ENCODE measurements at regions not wholly inside any gene's neighbourhood (a gene's known extent, or its start where the extent isn't known, plus 50 kb on each side); places are given as distances from the start of the nearest gene placed in this dataset.
"Not testable (repeated sequence)": the region's sequence is repeated elsewhere in the genome, so short reads cannot be mapped to it uniquely, and the experiment has no call there.

DNA sequence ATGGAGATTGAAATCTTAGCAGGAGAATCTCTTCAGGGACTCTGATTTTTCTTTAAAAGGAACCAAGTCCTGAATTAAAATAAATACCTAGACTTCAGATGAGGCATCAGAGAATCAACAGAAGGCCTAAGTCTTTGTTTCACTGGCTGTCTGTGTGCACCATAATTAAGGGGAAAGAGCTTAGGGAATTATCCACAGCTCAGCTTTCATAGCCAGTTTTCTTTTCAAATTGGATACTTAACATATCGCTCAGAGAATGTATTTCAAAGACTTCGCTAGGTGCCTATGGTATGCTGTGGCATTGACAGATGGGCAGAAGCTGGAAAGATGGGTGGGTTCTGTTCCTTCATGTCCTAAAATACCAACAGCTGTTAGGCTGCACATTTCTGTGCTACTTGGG, 325.8 kb downstream of the TMEM38B start:
- in situ Hi-C loops (cut with HindIII; ENCODE audit: low pct_ligation_motif_present, low pct_unique_long_range_greater_than_20kb, low sequenced_read_pairs) = no loop called here
- no peak for DNase-seq

DNA sequence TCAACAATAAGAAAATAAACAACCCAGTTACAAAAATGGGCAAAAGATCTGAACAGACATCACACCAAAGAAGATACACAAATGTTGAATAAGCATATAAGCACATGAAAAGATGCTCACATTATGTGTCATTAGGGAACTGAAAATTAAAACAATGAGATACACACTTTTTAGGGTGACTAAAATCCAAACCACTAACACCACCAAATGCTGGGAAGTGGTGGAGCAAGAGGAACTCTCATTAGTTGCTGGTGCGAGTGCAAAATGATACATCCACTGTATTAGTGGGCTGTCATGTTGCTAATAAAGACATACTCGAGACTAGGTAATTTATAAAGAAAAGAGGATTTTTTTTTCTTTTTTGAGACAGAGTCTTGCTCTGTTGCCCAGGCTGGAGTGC, 329.1 kb downstream of the TMEM38B start:
- in situ Hi-C loops (cut with HindIII; ENCODE audit: low pct_ligation_motif_present, low pct_unique_long_range_greater_than_20kb, low sequenced_read_pairs) = no loop called here
- no peak for DNase-seq

DNA sequence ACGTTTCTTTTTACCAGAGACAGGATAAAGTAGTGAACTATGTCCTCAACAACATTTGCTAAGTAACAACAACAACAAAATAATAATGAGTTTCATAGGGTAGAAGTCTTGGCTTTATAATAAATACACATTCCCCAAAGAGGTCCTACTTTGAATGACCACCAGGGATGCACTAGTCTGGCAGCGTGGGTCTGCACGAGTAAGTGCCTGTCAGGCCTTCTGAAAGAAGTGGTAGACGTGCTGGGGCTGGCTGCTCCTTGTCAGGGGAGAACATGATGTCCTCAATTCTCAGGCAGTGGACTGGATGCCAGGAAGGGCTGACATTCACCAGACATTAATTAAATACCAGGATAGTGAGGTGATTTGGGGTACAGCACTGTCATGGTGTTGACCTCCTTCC, 331.1 kb downstream of the TMEM38B start:
- no peak for DNase-seq
- in situ Hi-C loops (cut with HindIII; ENCODE audit: low pct_ligation_motif_present, low pct_unique_long_range_greater_than_20kb, low sequenced_read_pairs) = no loop called here

DNA sequence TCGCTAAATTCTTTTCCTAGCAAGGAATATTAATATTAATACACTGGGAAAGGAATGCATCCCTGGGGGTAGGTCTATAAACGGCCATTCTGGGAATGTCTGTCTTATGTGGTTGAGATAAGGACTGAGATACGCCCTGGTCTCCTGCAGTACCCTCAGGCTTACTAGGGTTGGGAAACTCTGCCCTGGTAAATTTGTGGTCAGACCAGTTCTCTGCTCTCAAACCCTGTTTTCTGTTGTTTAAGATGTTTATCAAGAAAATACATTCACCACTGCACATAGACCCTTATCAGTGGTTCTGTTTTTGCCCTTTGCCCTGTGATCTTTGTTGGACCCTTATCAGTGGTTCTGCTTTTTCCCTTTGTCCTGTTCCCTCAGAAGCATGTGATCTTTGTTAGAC, 335.8 kb downstream of the TMEM38B start:
- DNase-seq; in situ Hi-C loops (cut with HindIII; ENCODE audit: low pct_ligation_motif_present, low pct_unique_long_range_greater_than_20kb, low sequenced_read_pairs): not testable (repeated sequence)

DNA sequence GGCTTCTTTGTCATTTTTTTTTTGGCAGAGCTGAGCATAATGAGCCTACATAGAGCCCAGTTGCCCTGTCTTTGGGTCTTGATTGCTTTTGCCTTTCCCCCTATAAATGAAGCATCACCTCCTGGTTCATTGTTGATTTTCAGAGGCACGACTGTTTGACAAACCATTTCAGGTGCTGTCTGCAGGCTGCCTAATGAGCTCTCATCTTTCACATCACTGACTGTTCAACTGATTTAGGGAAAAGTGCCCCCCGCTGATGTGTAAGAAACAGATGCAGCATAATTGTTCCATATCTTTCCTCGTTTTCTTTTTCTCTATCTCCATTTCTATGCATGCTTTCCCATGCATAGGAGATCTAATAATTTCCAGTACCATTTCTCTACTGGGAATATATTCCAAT, 338.6 kb downstream of the TMEM38B start:
- in situ Hi-C loops (cut with HindIII; ENCODE audit: low pct_ligation_motif_present, low pct_unique_long_range_greater_than_20kb, low sequenced_read_pairs) = no loop called here
- no peak for DNase-seq

DNA sequence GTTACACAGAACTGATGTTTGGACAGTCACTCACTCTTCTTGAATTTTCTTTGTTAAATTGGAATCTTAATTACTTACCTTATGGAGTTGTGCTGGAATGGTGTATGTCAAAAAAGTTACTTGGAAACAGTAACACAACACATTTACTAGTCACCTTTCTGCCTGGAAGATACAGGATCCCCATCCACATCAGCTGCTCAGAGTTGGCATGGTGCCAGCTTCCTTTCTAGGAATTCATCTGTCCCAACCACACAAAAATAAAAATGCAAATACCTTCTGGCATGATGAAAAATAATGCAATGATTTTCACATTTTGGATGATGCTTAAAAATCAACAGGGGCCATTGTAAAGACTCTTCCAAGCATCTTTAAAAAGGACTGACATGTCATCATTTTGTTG, 341.5 kb downstream of the TMEM38B start:
- in situ Hi-C loops (cut with HindIII; ENCODE audit: low pct_ligation_motif_present, low pct_unique_long_range_greater_than_20kb, low sequenced_read_pairs) = no loop called here
- DNase-seq = no peak

DNA sequence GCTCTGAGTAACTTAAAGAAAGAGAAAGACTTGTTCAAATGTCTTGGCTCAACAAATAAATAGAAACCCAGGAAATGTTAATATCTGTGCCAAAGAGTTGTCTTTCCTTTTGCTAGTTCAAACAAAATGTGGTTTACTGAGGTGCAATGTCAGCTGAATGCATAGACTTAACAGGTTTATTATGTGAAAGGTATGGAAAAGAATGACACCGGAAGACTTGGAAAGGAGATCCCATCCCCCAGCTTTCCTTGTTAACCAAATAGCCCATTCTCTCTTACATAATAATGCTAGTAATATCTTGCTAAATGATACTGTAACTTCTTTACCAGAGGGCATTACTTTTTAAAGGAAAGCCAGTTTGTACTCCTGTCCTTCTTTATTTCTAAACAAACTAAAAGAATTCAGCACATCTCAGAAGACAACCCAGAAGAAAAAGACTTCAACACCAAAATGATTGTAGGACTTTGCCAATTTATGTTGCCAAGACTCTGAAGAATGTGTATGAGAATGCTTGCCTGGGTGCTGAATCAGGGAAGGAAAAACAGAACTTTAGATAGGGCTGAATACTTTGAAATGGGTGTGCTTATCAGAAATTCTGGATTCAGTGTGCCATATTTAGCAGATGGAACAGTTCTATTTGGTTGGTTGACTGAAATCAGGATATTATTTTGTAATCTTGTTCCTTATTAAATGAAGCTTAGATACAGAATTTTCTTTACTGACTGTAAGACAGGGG, 344.1 kb downstream of the TMEM38B start:
- in situ Hi-C loops (cut with HindIII; ENCODE audit: low pct_ligation_motif_present, low pct_unique_long_range_greater_than_20kb, low sequenced_read_pairs) = no loop called here
- no peak for DNase-seq

DNA sequence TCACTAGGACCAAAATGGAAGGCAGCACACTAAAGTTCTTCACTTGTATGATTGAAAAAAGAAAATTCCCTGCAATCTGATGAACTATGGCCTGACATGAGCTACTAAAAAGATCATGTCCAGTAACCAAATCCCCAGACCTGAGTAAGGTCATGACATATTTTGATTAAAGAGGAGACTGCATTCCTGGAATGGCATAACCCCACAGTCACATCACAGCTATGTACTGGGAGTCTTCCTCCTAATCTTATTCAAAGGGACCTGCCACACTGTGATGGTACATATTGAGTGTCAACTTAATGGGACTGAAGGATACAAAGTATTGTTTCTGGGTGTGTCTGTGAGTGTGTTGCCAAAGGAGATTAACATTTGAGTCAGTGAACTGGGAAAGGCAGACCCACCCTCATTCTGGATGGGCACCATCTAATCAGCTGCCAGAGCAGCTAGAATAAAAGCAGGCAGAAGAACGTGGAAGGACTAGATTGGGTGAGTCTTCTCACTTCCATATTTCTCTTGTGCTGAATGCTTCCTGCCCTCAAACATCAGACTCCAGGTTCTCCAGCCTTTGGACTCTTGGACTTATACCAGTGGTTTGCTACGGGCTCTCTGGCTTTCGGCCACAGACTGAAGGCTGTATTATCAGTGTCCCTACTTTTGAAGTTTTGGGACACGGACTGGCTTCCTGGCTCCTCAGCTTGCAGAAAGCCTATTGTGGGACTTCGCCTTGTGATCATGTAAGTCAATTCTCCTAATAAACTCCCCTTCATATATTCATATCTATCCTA, 345.0 kb downstream of the TMEM38B start:
- in situ Hi-C loops (cut with HindIII; ENCODE audit: low pct_ligation_motif_present, low pct_unique_long_range_greater_than_20kb, low sequenced_read_pairs) = no loop called here
- DNase-seq = no peak

DNA sequence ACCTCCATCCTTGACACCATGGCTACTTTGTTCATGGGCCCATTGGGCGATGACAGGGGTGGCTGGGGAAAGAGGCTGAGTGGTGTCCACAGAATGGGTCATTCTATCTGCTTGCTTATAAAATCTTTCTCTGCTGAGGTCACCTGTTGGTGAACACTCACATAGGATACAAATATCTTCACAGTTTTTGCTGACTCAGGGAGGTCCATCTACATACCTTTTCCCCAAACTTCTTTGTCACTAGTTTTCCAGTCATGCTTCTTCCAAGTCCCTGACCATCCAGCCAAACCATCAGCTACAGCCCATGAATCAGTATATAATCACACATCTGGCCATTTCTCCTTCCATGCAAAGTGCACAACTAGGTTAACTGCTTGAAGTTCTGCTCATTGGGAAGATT, 347.6 kb downstream of the TMEM38B start:
- in situ Hi-C loops (cut with HindIII; ENCODE audit: low pct_ligation_motif_present, low pct_unique_long_range_greater_than_20kb, low sequenced_read_pairs) = not testable (repeated sequence)

DNA sequence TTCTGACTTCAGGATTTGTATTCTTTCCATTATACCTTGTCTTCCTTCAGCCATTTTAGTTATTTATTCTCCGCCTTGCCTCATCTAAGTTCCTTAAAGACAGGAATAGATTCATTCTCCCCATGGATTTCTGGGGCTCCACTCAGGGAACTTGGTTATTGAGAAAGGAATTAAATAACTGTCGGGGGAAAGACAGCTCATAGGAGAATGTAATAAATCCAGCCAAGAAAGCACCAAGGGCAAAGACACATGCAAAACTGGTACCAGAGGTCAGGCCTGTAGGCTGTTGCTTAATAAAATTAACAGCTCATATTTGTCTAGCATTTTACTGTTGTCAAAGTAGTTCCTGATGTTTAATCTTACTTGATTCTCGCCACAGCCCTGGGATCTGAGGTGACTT, 357.2 kb downstream of the TMEM38B start:
- in situ Hi-C loops (cut with HindIII; ENCODE audit: low pct_ligation_motif_present, low pct_unique_long_range_greater_than_20kb, low sequenced_read_pairs) = no loop called here
- no peak for DNase-seq

More for the DNA sequence above, 347.6 kb downstream of the TMEM38B start:
- DNase-seq = not testable (repeated sequence)

DNA sequence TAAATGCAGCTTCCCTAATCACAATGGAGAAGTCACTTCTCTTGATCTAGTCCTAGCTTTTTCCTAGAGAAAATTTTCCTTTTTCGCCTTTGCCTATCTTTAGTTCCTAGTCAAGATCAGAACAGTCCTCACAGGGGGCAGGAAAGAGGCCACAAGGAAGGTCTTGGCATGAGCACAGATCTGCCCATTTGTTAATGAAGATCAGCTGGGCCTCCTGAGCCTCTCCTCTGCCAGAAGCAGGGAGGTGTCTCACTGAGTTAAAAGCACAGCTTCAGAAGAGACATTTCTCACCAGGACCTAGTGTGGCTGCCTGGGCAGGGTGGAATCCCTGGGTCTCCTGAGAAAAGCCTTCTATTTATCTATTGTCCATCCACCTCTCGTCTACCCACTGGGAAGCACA, 357.8 kb downstream of the TMEM38B start:
- no peak for DNase-seq
- in situ Hi-C loops (cut with HindIII; ENCODE audit: low pct_ligation_motif_present, low pct_unique_long_range_greater_than_20kb, low sequenced_read_pairs) = no loop called here

DNA sequence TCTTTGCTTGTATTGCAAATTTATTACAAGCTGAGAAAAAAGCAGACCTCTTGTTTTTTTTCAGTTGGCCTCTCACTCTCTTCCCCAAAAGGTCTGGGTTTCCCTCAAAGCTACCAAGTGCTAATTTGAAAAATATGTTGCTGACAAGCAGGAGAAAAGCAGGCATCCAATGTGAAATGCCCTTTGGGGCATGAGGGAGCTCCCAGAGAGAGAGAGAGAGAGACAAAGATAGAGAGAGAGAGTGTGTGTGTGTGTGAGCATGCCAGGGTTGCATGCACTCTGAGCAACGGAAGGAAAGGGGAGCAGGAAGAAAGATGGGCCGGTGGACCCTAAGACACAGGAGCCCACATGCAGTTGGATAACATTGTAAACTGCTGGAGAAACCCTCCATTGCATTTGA, 358.4 kb downstream of the TMEM38B start:
- in situ Hi-C loops (cut with HindIII; ENCODE audit: low pct_ligation_motif_present, low pct_unique_long_range_greater_than_20kb, low sequenced_read_pairs) = no loop called here
- no peak for DNase-seq

DNA sequence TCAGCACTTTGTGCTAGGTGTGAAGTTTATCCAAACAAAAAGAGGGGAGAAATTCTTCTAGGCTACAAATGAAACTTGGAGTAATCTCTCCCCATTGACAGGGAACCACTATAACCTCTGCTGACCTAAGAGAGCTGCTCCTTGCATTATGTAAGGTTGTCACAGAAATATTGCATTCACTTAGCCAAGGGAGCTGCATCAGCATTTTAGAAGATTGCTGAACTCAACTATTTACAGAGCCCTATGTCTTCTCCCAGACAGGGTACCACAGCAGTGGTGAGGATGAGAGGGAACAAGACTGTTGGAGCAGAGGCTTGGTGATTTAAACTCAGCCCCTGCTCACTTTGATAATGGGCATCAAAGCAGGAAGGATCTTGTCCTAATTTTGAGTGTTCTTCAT, 362.0 kb downstream of the TMEM38B start:
- DNase-seq = no peak
- in situ Hi-C loops (cut with HindIII; ENCODE audit: low pct_ligation_motif_present, low pct_unique_long_range_greater_than_20kb, low sequenced_read_pairs) = no loop called here

DNA sequence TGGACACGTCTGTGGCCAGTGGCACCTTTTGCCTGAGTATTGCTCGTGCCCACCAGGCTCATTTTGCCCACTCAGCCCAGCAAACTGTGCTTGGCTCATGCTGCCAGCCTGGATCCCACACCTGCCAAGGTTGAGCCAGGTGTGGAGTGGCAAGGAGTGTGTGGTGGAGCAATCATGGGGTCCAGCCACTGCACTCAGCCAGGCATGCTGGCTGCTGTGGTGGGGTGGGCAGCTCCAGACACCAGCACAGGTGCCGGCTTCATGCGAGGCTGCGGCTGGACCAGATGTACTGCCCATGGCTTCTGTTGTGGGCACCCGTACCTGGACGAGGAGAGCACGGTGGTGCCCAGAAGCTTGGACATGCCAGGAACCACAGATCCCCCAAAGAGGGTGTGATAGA, 364.1 kb downstream of the TMEM38B start:
- in situ Hi-C loops (cut with HindIII; ENCODE audit: low pct_ligation_motif_present, low pct_unique_long_range_greater_than_20kb, low sequenced_read_pairs) = no loop called here
- no peak for DNase-seq

DNA sequence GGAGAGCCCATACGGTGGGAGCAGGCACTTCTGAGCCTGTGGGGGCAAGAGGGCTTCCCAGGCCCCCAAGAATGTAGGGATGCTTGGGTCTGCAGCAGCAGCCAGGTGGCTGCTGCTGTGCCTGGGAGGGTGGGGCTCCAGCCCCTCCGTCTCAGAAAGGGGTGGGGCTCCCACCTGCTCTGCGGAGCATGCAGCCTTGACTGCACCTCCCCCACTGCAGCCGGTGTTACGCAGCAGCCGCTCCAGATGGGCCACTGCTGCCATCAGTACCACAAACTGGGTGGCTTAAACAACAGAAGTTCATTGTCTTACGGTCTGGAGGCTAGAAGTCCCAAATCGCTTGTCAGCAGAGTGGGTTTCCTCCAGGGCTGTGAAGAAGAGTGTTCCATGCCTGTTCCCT, 365.5 kb downstream of the TMEM38B start:
- in situ Hi-C loops (cut with HindIII; ENCODE audit: low pct_ligation_motif_present, low pct_unique_long_range_greater_than_20kb, low sequenced_read_pairs) = no loop called here
- no peak for DNase-seq

DNA sequence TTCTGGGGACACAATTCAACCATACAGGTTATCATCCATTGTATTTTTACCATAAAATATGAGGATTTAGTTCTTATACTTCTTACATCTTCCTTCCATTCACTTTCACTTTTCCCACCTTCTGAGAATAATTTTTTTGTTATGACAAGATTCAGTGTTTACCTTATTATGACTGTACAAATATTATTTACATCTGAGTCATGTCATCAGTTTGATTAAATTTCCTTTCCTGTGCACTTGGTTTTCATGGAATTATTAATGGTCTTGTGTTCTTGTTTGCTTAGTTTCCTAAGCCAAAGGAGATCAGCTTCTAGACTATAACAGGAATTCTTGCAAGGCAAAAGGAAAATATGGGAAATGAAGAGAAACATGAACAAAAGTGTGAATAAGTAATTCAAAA, 366.5 kb downstream of the TMEM38B start:
- in situ Hi-C loops (cut with HindIII; ENCODE audit: low pct_ligation_motif_present, low pct_unique_long_range_greater_than_20kb, low sequenced_read_pairs) = no loop called here
- no peak for DNase-seq

DNA sequence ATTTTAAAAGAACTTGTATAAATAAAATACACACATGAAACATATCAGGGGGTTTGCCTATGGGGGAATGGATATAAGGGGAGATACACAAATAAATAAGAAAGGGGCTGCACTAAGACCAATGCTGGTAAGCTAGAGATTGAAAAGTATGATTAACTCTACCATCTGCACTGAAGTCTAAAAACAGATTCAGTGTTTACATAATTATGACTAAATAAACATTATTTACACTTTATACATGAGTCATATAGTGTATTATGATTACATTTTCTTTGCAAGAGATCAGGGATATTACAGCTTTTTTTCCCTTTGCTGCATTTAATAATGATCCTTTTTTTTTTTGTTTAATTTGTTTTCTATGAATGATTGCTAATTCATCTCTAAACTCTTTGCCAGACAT, 367.9 kb downstream of the TMEM38B start:
- in situ Hi-C loops (cut with HindIII; ENCODE audit: low pct_ligation_motif_present, low pct_unique_long_range_greater_than_20kb, low sequenced_read_pairs) = no loop called here
- DNase-seq = no peak

DNA sequence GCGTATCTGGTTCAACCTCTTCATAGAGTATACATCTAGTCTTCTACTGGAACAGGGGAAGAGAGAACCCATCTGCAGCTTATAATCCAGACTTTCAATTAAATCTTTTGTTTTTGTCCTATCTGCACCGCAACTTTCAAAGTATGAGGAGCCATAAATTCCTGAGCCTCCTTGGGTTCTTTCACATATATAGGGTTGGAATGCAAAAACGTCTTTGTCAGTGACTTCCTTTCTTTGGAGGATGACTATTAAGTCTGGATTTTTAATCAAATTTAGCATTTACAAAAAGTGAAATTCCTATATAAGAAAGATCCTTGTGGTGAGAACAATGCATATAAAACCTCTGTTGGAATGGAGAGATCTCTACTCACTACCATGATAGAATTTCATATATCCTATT, 370.8 kb downstream of the TMEM38B start:
- no peak for DNase-seq
- in situ Hi-C loops (cut with HindIII; ENCODE audit: low pct_ligation_motif_present, low pct_unique_long_range_greater_than_20kb, low sequenced_read_pairs) = no loop called here

DNA sequence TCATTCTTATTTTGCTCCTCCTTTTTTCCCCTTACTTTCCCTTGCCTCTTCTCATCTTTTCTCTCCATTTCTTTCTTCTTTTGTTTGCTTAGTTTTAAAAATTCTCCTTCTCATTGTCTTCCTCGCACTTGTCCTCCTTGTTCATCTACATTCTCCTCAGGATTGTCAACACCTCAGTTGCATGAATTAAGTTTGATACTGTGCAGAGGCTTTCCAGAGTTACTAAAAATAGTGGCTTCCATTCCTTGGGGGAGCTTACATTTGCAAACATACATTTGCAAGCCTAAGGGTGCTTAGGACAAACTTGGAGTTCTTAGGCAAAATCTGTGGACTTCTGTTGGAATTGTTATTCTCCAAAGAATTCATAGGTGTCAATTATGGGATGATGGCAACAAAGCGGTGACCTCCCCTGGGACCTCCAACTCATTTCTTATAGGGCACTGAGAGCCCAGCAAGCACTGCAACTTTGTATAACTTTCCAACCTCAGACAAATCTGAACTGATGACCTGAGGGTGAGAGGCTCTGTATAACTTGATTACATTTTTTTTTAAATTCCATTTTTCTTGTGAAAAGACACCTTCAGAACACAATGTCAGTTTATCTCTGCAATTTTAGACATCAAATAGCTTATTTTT, 371.4 kb downstream of the TMEM38B start:
- in situ Hi-C loops (cut with HindIII; ENCODE audit: low pct_ligation_motif_present, low pct_unique_long_range_greater_than_20kb, low sequenced_read_pairs) = no loop called here
- DNase-seq = no peak

Data from ACHN (cell line).